ENCODE measurements at regions not wholly inside any gene's neighbourhood (a gene's known extent, or its start where the extent isn't known, plus 50 kb on each side); places are given as distances from the start of the nearest gene placed in this dataset.
A peak's percentile ranks its signal among the peaks of the same experiment; 100 is the strongest.
"Not testable (repeated sequence)": the region's sequence is repeated elsewhere in the genome, so short reads cannot be mapped to it uniquely, and the experiment has no call there.

GRCh38 chr16:5257462-5257861 is 159.9 kb upstream of the EEF2KMT start:
- TF ChIP-seq CTCF (IDR thresholded peaks at IDR 0.05; ENCODE audit: low read depth, low read length) = no peak
- no peak overlapping the region for H3K4me3 ChIP-seq (ENCODE audit: low read depth, low read length)

GRCh38 chr16:5252791-5253190 is 155.2 kb upstream of the EEF2KMT start:
- H3K27ac ChIP-seq (ENCODE audit: low read depth, low read length) = no peak overlapping the region
- H3K9me3 ChIP-seq (ENCODE audit: control insufficient read depth, insufficient read depth, low read length) = peaks cover 20% of the 10 kb centered on the region
- ChIA-PET CTCF (no interaction called here), POLR2A (no interaction called here)
- no peak for TF ChIP-seq CTCF (IDR thresholded peaks at IDR 0.05; ENCODE audit: low read depth, low read length)
- H3K4me3 ChIP-seq (ENCODE audit: low read depth, low read length) = no peak overlapping the region
- H3K27me3 ChIP-seq (ENCODE audit: control insufficient read depth, insufficient read depth, low read length) = no peaks in the 10 kb centered on the region
- DNase-seq (ENCODE audit: low read depth, low spot score) = no peak

More at GRCh38 chr16:5257462-5257861, 159.9 kb upstream of the EEF2KMT start:
- Histone ChIP-seq H3K9me3 (ENCODE audit: control insufficient read depth, insufficient read depth, low read length) (no peaks in the 10 kb centered on the region; the same call in 1 of the 2 replicates), H3K27ac (ENCODE audit: low read depth, low read length) (no peak overlapping the region), H3K27me3 (ENCODE audit: control insufficient read depth, insufficient read depth, low read length) (no peaks in the 10 kb centered on the region)
- CTCF ChIA-PET = no interaction called here
- POLR2A ChIA-PET = no interaction called here
- no peak for DNase-seq (ENCODE audit: low read depth, low spot score)

- peaks cover 26% of the 10 kb centered on the region; the same call in 1 of the 2 replicates for H3K9me3 ChIP-seq (ENCODE audit: control insufficient read depth, insufficient read depth, low read length)
- H3K27ac ChIP-seq (ENCODE audit: low read depth, low read length); CTCF ChIA-PET; H3K27me3 ChIP-seq (ENCODE audit: control insufficient read depth, insufficient read depth, low read length); POLR2A ChIA-PET; H3K4me3 ChIP-seq (ENCODE audit: low read depth, low read length); DNase-seq (ENCODE audit: low read depth, low spot score): not testable (repeated sequence)
These were observed 149.8 kb upstream of the EEF2KMT start for GRCh38 chr16:5247403-5247802.

GRCh38 chr16:5240278-5240626 is 142.7 kb upstream of the EEF2KMT start:
- POLR2A ChIA-PET; DNase-seq (ENCODE audit: low read depth, low spot score); H3K9me3 ChIP-seq (ENCODE audit: control insufficient read depth, insufficient read depth, low read length); H3K4me3 ChIP-seq (ENCODE audit: low read depth, low read length); H3K27ac ChIP-seq (ENCODE audit: low read depth, low read length); H3K27me3 ChIP-seq (ENCODE audit: control insufficient read depth, insufficient read depth, low read length): not testable (repeated sequence)
- CTCF ChIA-PET = interaction anchor here (1.3 kb wide), 1 partner anchor 1403 kb away, joined by 6 read pairs; no protein-coding TSS in a partner anchor

GRCh38 chr16:5239472-5240277 is 142.1 kb upstream of the EEF2KMT start:
- CTCF ChIA-PET = interaction anchor here (0.6 to 1.3 kb wide), 2 partner anchors 9 to 1404 kb away, joined by 3 to 6 read pairs; no protein-coding TSS in a partner anchor
- DNase-seq (ENCODE audit: low read depth, low spot score); POLR2A ChIA-PET; H3K4me3 ChIP-seq (ENCODE audit: low read depth, low read length); H3K27me3 ChIP-seq (ENCODE audit: control insufficient read depth, insufficient read depth, low read length); H3K27ac ChIP-seq (ENCODE audit: low read depth, low read length); H3K9me3 ChIP-seq (ENCODE audit: control insufficient read depth, insufficient read depth, low read length): not testable (repeated sequence)
- 0 out of 2 replicates have a peak, but pooled peaks have one; percentile 15 for TF ChIP-seq CTCF (IDR thresholded peaks at IDR 0.05; ENCODE audit: low read depth, low read length)

GRCh38 chr16:5235119-5235518 is 137.5 kb upstream of the EEF2KMT start:
- CTCF ChIA-PET = no interaction called here

More at GRCh38 chr16:5235119-5235518, 137.5 kb upstream of the EEF2KMT start:
- DNase-seq (ENCODE audit: low read depth, low spot score) = no peak
- Histone ChIP-seq H3K27me3 (ENCODE audit: control insufficient read depth, insufficient read depth, low read length) (no peaks in the 10 kb centered on the region), H3K9me3 (ENCODE audit: control insufficient read depth, insufficient read depth, low read length) (peaks cover 10% of the 10 kb centered on the region), H3K27ac (ENCODE audit: low read depth, low read length) (no peak overlapping the region), H3K4me3 (ENCODE audit: low read depth, low read length) (no peak overlapping the region)
- no peak for TF ChIP-seq CTCF (IDR thresholded peaks at IDR 0.05; ENCODE audit: low read depth, low read length)
- POLR2A ChIA-PET = no interaction called here
